Hepatocyte (in vitro differentiated cells): ENCODE measurements at regions not wholly inside any gene's neighbourhood (a gene's known extent, or its start where the extent isn't known, plus 50 kb on each side); places are given as distances from the start of the nearest gene placed in this dataset.

Experiments
- DNase-seq: peaks from one replicate; pipeline ENCODE4 v3.0.0-alpha.2; 2016; ENCODE audit warnings: low spot score
- H2AFZ ChIP-seq: fragments of 200-600 bp; sonication (generic); 2 replicates; pipeline ENCODE4 v1.6.0; 2016; ENCODE audit warnings: antibody characterized with exemption, mild to moderate bottlenecking
- H3K27ac ChIP-seq: fragments of 200-600 bp; sonication (generic); 2 replicates; pipeline ENCODE4 v1.5.1; 2016; ENCODE audit warnings: mild to moderate bottlenecking
- H3K27me3 ChIP-seq: fragments of 200-600 bp; sonication (generic); 2 replicates; pipeline ENCODE4 v1.6.1; 2016
- H3K36me3 ChIP-seq: fragments of 200-600 bp; sonication (generic); replicated peaks from 2 replicates; pipeline ENCODE4 v1.5.1; 2016; ENCODE audit warnings: low read depth; ENCODE audit not compliant: insufficient read depth
- H3K4me1 ChIP-seq: fragments of 200-600 bp; sonication (generic); 2 replicates; pipeline ENCODE4 v1.5.1; 2016; ENCODE audit warnings: mild to moderate bottlenecking, moderate library complexity; ENCODE audit not compliant: insufficient read depth
- H3K4me2 ChIP-seq: fragments of 200-600 bp; sonication (generic); 2 replicates; pipeline ENCODE4 v1.6.0; 2016
- H3K4me3 ChIP-seq: fragments of 200-600 bp; sonication (generic); 2 replicates; pipeline ENCODE4 v1.5.1; 2016; ENCODE audit warnings: mild to moderate bottlenecking
- H3K79me2 ChIP-seq: fragments of 200-600 bp; sonication (generic); 2 replicates; pipeline ENCODE4 v1.6.0; 2017; ENCODE audit warnings: mild to moderate bottlenecking
- H3K9me2 ChIP-seq: fragments of 200-600 bp; sonication (generic); replicated peaks from 2 replicates; pipeline ENCODE4 v1.6.0; 2017; ENCODE audit warnings: mild to moderate bottlenecking; ENCODE audit not compliant: insufficient read depth
- H3K9me3 ChIP-seq: fragments of 200-600 bp; sonication (generic); 2 replicates; pipeline ENCODE4 v1.5.1; 2016; ENCODE audit warnings: low read depth, mild to moderate bottlenecking
- H4K20me1 ChIP-seq: fragments of 200-600 bp; sonication (generic); 2 replicates; pipeline ENCODE4 v1.6.0; 2016; ENCODE audit warnings: mild to moderate bottlenecking; ENCODE audit not compliant: insufficient read depth, poor library complexity, severe bottlenecking
- EZH2 ChIP-seq: fragments of 200-600 bp; sonication (generic); IDR thresholded peaks from 2 replicates; pipeline ENCODE4 v1.6.1; 2016; ENCODE audit warnings: antibody characterized with exemption, mild to moderate bottlenecking, borderline replicate concordance
- EZH2phosphoT487 ChIP-seq: fragments of 200-600 bp; sonication (generic); IDR thresholded peaks from one replicate; pipeline ENCODE4 v1.6.1; 2018; ENCODE audit warnings: antibody characterized with exemption, mild to moderate bottlenecking, low read depth, moderate library complexity; ENCODE audit not compliant: unreplicated experiment, severe bottlenecking
- WGBS: methylation state at CpG from one replicate; pipeline ENCODE4 v1.1.6; 2016; ENCODE audit warnings: low lambda C conversion rate; ENCODE audit errors: missing lambda C conversion rate; 5-methylcytosine and 5-hydroxymethylcytosine counted together
- TF ChIP-seq, protein P1 (sequence below): fragments of 200-600 bp; sonication (generic); IDR thresholded peaks from 2 replicates; pipeline ENCODE4 v1.5.1; 2016; ENCODE audit warnings: antibody characterized with exemption, mild to moderate bottlenecking; ENCODE audit not compliant: poor library complexity

DNA sequence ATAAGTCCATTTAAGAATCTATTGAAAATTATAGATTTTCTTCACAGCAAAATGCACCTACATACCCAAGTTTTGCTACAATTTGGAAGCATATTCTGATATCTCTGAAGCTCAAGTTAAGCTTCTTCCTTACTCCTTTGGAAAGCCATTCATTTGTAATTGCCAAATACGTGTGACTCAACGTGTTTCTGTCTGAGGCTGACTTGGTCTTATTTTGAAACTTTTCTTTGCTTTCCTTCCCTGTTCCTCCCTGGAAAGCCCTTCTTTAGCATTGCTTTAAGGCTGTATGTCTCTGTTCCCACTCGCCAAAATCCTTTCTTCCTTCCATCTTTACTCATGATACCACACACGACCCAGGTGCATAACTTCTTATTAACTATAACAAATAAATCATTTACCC is 232.0 kb downstream of the ZBBX start:
- Histone ChIP-seq H4K20me1 (no peaks in the 10 kb centered on the region), H3K4me1 (no peaks in the 10 kb centered on the region), H3K9me2 (no peaks in the 10 kb centered on the region), H2AFZ (no peak overlapping the region), H3K27me3 (no peaks in the 10 kb centered on the region), H3K9me3 (no peaks in the 10 kb centered on the region), H3K27ac (no peak overlapping the region), H3K4me2 (no peak overlapping the region), H3K36me3 (no peaks in the 10 kb centered on the region), H3K79me2 (no peaks in the 10 kb centered on the region), H3K4me3 (no peak overlapping the region)
- 89% methylated on average over 4 of the region's 4 CpGs for WGBS
- TF ChIP-seq EZH2 (no peak), EZH2phosphoT487 (no peak)
- TF ChIP-seq, protein P1, sequence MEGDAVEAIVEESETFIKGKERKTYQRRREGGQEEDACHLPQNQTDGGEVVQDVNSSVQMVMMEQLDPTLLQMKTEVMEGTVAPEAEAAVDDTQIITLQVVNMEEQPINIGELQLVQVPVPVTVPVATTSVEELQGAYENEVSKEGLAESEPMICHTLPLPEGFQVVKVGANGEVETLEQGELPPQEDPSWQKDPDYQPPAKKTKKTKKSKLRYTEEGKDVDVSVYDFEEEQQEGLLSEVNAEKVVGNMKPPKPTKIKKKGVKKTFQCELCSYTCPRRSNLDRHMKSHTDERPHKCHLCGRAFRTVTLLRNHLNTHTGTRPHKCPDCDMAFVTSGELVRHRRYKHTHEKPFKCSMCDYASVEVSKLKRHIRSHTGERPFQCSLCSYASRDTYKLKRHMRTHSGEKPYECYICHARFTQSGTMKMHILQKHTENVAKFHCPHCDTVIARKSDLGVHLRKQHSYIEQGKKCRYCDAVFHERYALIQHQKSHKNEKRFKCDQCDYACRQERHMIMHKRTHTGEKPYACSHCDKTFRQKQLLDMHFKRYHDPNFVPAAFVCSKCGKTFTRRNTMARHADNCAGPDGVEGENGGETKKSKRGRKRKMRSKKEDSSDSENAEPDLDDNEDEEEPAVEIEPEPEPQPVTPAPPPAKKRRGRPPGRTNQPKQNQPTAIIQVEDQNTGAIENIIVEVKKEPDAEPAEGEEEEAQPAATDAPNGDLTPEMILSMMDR, result no peak
- no peak for DNase-seq

DNA sequence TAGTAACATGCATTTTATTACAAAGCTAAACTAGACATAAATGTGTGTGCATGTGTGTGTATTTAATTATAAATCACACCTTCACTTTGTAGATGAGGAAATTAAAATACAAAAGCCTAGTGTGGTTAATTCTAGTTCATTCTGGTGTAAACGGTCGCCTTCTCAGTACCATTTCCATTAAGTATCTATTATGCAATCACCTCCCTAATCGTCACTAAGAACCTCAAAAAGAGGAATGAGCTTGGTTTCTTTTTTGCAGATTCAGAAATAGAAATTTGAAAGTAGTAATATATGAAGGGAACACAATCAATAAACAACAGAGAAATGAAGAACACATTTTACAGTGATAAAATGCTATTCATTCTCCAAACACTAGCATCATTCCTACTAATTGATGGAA is 233.2 kb downstream of the ZBBX start:
- no peaks in the 10 kb centered on the region for H3K79me2 ChIP-seq
- no peaks in the 10 kb centered on the region for H3K9me3 ChIP-seq
- H2AFZ ChIP-seq, result no peak overlapping the region
- no peak overlapping the region for H3K27ac ChIP-seq
- no peak for DNase-seq
- WGBS, result 94% methylated on average over 3 of the region's 3 CpGs
- no peak overlapping the region for H3K4me3 ChIP-seq
- no peaks in the 10 kb centered on the region for H3K9me2 ChIP-seq
- no peaks in the 10 kb centered on the region for H4K20me1 ChIP-seq
- H3K4me2 ChIP-seq, result no peak overlapping the region
- H3K36me3 ChIP-seq, result no peaks in the 10 kb centered on the region
- TF ChIP-seq EZH2phosphoT487 (no peak), EZH2 (no peak)
- TF ChIP-seq, protein P1, result no peak
- H3K27me3 ChIP-seq, result no peaks in the 10 kb centered on the region
- H3K4me1 ChIP-seq, result no peaks in the 10 kb centered on the region

DNA sequence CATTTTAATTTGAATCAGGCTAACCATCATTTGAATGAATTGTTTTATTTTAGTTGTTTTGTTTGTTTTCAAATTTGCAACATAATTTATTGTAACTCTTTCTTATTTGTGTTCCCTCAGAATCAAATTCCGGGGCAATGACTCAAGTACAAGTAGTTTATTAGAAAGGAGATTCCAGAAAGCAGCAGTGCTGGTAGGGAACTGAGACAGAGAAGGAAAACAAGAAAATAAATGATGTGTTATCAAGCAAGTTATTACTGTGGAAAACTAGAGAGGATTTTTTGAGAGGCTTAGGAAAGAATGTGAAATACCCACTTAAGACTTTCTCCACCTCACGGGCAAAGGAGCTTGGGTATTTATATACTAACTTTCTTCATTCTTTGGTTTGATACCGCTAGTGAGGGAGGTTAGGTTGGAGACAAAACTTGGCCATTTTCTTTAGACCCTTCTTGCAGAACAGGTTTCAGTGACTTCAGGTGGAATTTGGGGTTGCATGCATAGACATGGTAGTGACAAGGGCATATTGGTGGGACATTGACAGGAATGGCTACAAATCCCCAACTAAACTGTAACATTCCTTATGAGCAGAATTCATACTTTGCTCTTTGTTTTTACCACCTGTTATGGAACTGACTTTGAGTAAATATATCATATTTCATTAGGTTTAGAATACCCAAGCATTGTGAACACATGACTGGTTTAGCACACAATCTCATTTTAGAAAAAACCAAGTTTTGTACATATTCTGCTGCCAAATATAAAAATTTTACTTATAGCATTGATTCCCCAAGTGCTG is 254.3 kb downstream of the ZBBX start:
- H3K27me3 ChIP-seq, result no peaks in the 10 kb centered on the region
- no peaks in the 10 kb centered on the region for H3K36me3 ChIP-seq
- H4K20me1 ChIP-seq, result no peaks in the 10 kb centered on the region
- DNase-seq, result no peak
- H3K9me3 ChIP-seq, result no peaks in the 10 kb centered on the region
- H3K4me2 ChIP-seq, result no peak overlapping the region
- H3K9me2 ChIP-seq, result no peaks in the 10 kb centered on the region
- H3K79me2 ChIP-seq, result no peaks in the 10 kb centered on the region
- 90% methylated on average over 3 of the region's 3 CpGs for WGBS
- H3K27ac ChIP-seq, result no peak overlapping the region
- no peaks in the 10 kb centered on the region for H3K4me1 ChIP-seq
- no peak for TF ChIP-seq EZH2
- no peak for TF ChIP-seq EZH2phosphoT487
- TF ChIP-seq, protein P1, result no peak
- H2AFZ ChIP-seq, result no peak overlapping the region
- no peak overlapping the region for H3K4me3 ChIP-seq
